Heart left ventricle (tissue), 16 donors: ENCODE measurements at regions not wholly inside any gene's neighbourhood (a gene's known extent, or its start where the extent isn't known, plus 50 kb on each side); places are given as distances from the start of the nearest gene placed in this dataset.

Source experiments
- ATAC-seq, 4 donors: fragments of 200-7000 bp; cut with Tn5 transposase; one replicate each; pipeline ENCODE4 v1.9.1; 2020 to 2022; ENCODE audit warnings: moderate library complexity in 4 of 4, mild to moderate bottlenecking in 3 of 4, moderate number of reproducible peaks in 1 of 4
- DNase-seq, 5 donors: peaks; one replicate each; pipeline ENCODE4 v3.0.0-alpha.2; 2020
- H3K27ac ChIP-seq, 12 donors: fragments of 200-600 bp; sonication (generic) in 4 of 12; one replicate each; pipeline versions ENCODE4 v1.5.0 to v1.8.0; 2016 to 2022; ENCODE audit warnings: mild to moderate bottlenecking in 2 of 12
- H3K27me3 ChIP-seq, 9 donors: fragments of 200-600 bp; sonication (generic) in 2 of 9; one replicate each; pipeline versions ENCODE4 v1.5.1 to v1.8.0; 2016 to 2022; ENCODE audit warnings: mild to moderate bottlenecking in 3 of 9
- H3K36me3 ChIP-seq, 9 donors: fragments of 200-600 bp; sonication (generic) in 2 of 9; one replicate each; pipeline versions ENCODE4 v1.5.0 to v1.8.0; 2018 to 2022; ENCODE audit warnings: mild to moderate bottlenecking in 2 of 9
- H3K4me1 ChIP-seq, 12 donors: fragments of 200-600 bp; sonication (generic) in 4 of 12; one replicate each; pipeline versions ENCODE4 v1.5.0 to v1.8.0; 2016 to 2022; ENCODE audit warnings: mild to moderate bottlenecking in 3 of 12
- H3K4me3 ChIP-seq, 12 donors: fragments of 200-600 bp; sonication (generic) in 4 of 12; one replicate each; pipeline versions ENCODE4 v1.5.0 to v1.8.0; 2017 to 2022; ENCODE audit warnings: mild to moderate bottlenecking in 9 of 12, moderate library complexity in 4 of 12
- H3K9me3 ChIP-seq, 12 donors: fragments of 200-600 bp; sonication (generic) in 4 of 12; one replicate each; pipeline versions ENCODE4 v1.5.0 to v1.8.0; 2016 to 2022; ENCODE audit warnings: mild to moderate bottlenecking in 1 of 12
- CTCF ChIP-seq, 12 donors: fragments of 200-600 bp; sonication (generic) in 4 of 12; IDR thresholded peaks; one replicate each; pipeline versions ENCODE4 v1.5.0 to v1.8.0; 2018 to 2022; ENCODE audit warnings: antibody characterized with exemption in 12 of 12, mild to moderate bottlenecking in 5 of 12
- POLR2A ChIP-seq, 2 donors: fragments of 450-650 bp; IDR thresholded peaks; one replicate each; pipeline ENCODE4 v1.6.1; 2017; ENCODE audit warnings: antibody characterized with exemption in 2 of 2, mild to moderate bottlenecking in 2 of 2, moderate library complexity in 2 of 2
- WGBS, 4 donors: extraction: QIAGEN DNeasy Blood & Tissue Kit in 2 of 4; methylation state at CpG; one replicate each; pipeline versions ENCODE4 v1.1.5 to v1.1.7; 2013 to 2018; 5-methylcytosine and 5-hydroxymethylcytosine counted together
- intact Hi-C, 10 donors: fragments of 100-400 bp; cut with DNase I; formaldehyde crosslinking; loops; one replicate each; pipeline versions ENCODE4 v1.11.1 to v1.14.2; 2022
- donor health status: ischemic (EF 13 %, LVEDD 7.1; RV severe dilation, severe dysfunction).
- donor health status: healthy with polysubstance abuse.
- donor health status: DM: no; HTN: yes; CAD: no.
- donor health status: DM: no; HTN: no; CAD: no.
- donor health status: ischemic (EF 25% LVEDD 6.9; RV normal size, moderate dysfunction).
- donor health status: ischemic (EF 25% LVEDD 5.7; RV mildly dilated, moderate dysfunction).
- donor health status: healthy.
- donor health status: DM: yes; HTN: yes; CAD: no.
- donor health status: ischemic (EF 35%, LVEDD 5.7; RV mildly dilated, moderate dysfunction).
- donor health status: nonischemic (EF 11% LVEDD 7.7; RV severe dilation, severe dysfunction).
- donor health status: DM: yes; HTN: yes; CAD: no.
- donor health status: PGD.
- donor health status: ischemic (EF 29% LVEDD 5.4; RV normal size, mild dysfunction).
- donor health status: nonischemic (EF 23%, LVEDD 6.1; RV moderate dilation, normal function).

DNA sequence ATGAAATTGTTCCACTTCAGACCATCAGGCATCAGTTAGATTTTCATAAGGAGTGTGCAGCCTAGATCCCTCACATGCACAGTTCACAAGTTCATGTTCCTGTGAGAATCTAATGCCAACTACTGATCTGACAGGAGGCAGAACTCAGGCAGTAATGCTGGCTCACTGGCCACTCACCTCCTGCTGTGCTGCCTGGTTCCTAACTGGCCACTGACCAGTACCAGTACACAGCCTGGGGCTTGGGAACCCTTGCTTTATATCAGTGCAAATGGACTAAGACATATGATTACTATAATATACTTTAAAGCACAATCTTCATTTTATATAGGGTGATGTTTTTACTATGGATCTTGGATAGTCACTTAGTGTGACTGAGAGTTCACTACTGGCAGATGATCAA is 259.2 kb downstream of the SLCO4C1 start:
- Histone ChIP-seq H3K36me3 (no peaks in the 10 kb centered on the region), H3K27ac (no peak overlapping the region), H3K27me3 (no peaks in the 10 kb centered on the region), H3K4me1 (no peaks in the 10 kb centered on the region), H3K9me3 (no peaks in the 10 kb centered on the region), H3K4me3 (no peak overlapping the region)
- intact Hi-C loops, result no loop called here
- no peak for ATAC-seq
- TF ChIP-seq POLR2A (IDR thresholded peaks at IDR 0.05), result no peak
- TF ChIP-seq CTCF (IDR thresholded peaks at IDR 0.05), result no peak
- DNase-seq, result no peak

DNA sequence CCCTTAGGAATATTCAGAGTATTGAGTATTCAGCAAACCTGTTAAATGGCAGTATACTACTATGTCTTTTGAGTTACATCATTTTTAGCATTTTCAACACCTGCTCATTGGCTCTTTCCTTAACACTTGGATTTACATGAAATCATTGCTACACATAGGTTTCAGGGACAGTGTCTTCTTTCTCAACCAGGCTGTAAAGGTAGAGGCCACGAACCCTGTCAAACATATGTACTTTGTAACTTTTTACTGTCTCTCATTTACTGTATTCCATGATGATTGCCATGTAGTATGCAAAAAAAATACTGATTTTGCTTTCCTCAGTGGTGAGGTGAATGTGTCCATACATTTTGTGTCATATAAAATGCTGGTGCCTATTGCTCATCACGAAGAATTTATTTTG is 264.4 kb downstream of the SLCO4C1 start:
- H3K36me3 ChIP-seq, result no peaks in the 10 kb centered on the region
- TF ChIP-seq POLR2A (IDR thresholded peaks at IDR 0.05) (no peak), CTCF (IDR thresholded peaks at IDR 0.05) (no peak)
- H3K4me1 ChIP-seq, result no peaks in the 10 kb centered on the region
- WGBS, 4 donors, result 62 to 81% (median 75%) methylated on average over 2 of the region's 2 CpGs
- no peaks in the 10 kb centered on the region for H3K9me3 ChIP-seq
- H3K4me3 ChIP-seq, result no peak overlapping the region
- intact Hi-C loops, result no loop called here
- H3K27me3 ChIP-seq, result no peaks in the 10 kb centered on the region
- no peak overlapping the region for H3K27ac ChIP-seq
- ATAC-seq (no peak), DNase-seq (no peak)

DNA sequence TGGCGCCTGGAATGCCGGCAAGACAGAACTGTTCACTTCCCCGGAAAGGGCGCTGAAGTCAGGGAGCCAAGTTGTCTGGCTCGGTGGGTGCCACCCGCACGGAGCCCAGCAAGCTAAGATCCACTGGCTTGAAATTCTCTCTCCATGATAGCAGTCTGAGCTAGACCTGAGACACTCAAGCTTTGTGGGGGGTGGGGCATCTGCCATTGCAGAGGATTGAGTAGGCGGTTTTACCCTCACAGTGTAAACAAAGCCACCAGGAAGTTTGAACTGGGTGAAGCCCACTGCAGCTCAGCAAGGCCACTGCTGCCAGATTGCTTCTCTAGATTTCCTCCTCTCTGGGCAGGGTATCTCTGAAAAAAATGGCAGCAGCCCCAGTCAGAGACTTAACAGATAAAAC is 277.4 kb downstream of the SLCO4C1 start:
- H3K4me3 ChIP-seq, result no peak overlapping the region
- H3K36me3 ChIP-seq, result no peaks in the 10 kb centered on the region
- TF ChIP-seq CTCF (IDR thresholded peaks at IDR 0.05) (no peak), POLR2A (IDR thresholded peaks at IDR 0.05) (no peak)
- no peak overlapping the region for H3K27ac ChIP-seq
- intact Hi-C loops, result no loop called here
- H3K27me3 ChIP-seq, result no peaks in the 10 kb centered on the region
- DNase-seq (peak in 1 of 5 donors; percentile 36), ATAC-seq (no peak)
- no peaks in the 10 kb centered on the region for H3K4me1 ChIP-seq
- WGBS, 4 donors, result 71 to 86% (median 80%) methylated on average over 8 of the region's 8 CpGs
- peaks cover 0 to 8% (median 0%) of the 10 kb centered on the region in 12 donors for H3K9me3 ChIP-seq

- Histone ChIP-seq H3K27ac (no peak overlapping the region), H3K9me3 (peaks cover 0 to 4% (median 0%) of the 10 kb centered on the region in 12 donors), H3K4me3 (no peak overlapping the region), H3K27me3 (no peaks in the 10 kb centered on the region), H3K36me3 (no peaks in the 10 kb centered on the region), H3K4me1 (no peaks in the 10 kb centered on the region)
- no peak for ATAC-seq
- intact Hi-C loops, result no loop called here
- 59 to 88% (median 68%) methylated on average over 7 of the region's 7 CpGs for WGBS, 4 donors
- no peak for TF ChIP-seq CTCF (IDR thresholded peaks at IDR 0.05)
- no peak for TF ChIP-seq POLR2A (IDR thresholded peaks at IDR 0.05)
- no peak for DNase-seq
Observed at GRCh38 chr5:102018279-102018678, 277.8 kb downstream of the SLCO4C1 start.
